Activated CD8-positive, alpha-beta memory T cell treated with anti-CD3 and anti-CD28 coated beads, Interleukin-2, amount 50 U/mL, for 24 hours (primary cell): ENCODE measurements at regions not wholly inside any gene's neighbourhood (a gene's known extent, or its start where the extent isn't known, plus 50 kb on each side); places are given as distances from the start of the nearest gene placed in this dataset.
"Not testable (repeated sequence)": the region's sequence is repeated elsewhere in the genome, so short reads cannot be mapped to it uniquely, and the experiment has no call there.

Experiments
- DNase-seq: peaks from one replicate; pipeline ENCODE4 v3.0.0-alpha.2; 2020; ENCODE audit errors: extremely low read depth

DNA sequence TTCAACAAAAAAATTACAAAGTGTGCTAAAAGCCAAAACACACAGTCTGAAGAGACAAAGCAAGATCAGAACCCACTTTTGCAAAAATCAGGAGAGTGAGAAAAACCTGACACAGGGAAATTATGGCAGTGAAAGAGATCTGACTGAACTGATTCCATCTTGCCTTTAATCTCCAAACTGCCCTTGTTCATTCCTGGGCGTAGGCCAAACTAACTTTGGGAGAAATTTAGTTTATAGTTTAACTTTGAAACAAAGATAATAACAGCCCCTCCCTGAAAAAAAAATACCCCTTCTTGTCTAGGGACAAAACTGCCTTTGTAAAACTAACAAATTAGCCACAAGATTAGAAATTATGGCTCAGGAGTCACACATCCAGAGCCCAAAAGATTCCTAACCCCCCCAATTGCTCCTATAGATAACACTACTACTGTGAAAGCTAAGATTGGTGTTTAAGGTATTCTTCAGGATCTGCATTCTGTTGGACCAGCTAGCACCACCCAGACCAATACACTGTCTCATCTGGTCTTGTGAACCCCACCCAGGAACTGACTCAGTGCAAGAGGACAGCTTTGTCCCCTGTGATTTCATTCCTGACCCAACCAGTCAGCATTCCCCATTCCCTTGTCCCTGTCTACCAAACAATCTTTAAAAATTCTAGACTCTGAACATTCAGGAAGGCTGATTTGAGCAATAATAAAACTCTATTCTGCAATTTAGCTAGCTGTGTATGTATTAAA lies 226.1 kb upstream of the SH3BP4 start:
- no peak for DNase-seq

DNA sequence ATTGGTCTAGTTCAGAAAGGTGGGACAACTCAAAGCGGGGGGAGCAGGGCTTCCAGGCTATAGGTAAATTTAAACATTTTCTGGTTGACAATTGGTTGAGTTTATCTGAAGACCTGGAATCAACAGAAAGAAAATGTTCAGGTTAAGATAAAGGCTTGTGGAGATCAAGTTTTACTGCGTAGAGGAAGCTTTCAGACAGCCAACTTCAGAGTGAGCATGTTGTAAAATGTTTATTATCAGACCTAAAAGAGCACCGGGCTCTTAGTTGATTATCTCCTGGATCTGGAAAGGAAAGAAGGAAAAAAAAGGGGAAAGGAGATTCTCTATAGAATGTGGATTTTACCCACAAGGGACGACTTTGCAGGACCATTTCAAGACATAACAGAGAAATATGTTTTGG lies 227.0 kb upstream of the SH3BP4 start:
- DNase-seq = no peak

DNA sequence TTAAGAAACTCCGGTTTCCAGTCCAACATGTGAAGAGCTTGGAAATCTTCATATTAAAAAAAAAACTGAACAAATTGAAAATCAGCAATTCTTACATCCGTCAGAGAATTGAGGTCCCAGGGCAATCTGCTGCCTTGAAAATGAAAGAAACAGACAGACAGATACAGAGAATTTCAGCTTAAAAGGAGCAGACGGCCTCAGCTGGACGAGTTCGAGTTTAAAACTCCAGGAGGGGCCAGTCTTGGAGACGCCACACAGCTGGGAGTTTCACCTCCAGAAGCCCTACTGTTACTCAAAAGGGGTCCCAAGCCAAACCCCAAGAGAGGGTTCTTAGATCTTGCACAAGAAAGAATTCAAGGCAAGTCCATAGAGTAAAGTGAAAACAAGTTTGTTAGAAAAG lies 226.5 kb upstream of the ARL4C start:
- no peak for DNase-seq

DNA sequence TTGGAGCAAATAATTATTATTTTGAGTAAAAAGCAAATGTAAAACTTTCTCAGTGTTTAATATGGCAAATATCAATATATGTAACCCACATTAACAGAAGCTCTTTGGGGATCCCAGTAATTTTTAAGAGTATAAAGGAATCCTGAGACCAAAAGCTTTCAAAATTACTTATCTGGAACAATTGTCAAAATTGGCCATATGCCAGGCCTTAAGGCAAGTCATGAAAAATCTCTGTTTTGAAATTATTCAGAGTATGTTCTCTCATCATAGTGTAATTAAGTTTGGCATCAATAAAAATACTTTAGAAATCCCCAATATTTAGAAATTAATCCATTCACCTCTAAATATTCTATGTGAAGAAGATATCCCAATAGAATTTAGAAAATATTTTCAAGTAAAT lies 225.3 kb upstream of the ARL4C start:
- DNase-seq = no peak

DNA sequence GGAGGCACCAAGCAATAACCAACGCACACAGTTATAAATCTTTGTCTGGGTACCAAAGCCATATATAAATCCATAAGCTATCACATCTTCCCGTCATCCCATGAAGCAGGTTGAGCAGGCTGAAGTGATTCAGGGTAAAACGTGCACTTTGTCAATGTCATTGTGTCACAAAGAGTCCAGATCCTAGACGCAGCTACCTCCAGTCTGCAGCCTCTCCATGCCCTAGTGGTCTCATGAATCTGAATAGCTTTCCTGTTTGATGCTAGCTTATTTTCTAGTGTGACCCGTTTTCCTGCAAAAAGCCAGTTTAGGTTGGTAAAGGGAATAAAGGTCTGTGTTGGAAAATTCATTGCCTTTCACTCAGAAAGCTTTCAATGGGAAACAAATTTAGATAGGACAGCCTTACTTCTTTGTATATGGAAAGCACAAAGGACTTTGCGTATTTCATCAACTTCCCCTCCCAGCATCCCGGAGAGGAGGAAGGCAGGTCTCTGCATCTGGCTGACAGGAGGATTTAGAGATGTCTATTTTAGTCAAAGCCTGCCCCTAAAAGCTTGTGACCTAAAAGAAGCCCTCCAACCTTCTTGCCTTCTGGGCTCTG lies 222.3 kb upstream of the ARL4C start:
- DNase-seq = no peak

DNA sequence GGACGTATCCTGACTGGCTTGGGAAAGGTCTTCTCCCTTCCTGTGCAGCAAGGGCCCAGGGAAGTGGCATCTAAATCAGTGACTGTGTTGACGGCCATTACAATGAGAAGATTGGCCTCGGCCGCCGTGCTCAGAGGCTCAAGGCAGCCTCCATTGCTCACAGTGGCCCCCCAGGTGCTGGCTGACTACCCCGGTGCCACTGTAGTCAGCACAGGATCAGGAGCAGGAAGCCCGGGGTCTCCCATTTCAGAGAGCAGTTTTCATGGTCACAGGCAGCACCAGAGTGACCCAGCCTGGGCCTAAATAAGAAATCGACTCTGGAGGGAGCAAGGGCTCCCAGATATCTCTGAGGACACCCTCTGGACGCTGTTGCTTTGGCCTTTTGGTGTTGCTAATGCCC lies 219.4 kb upstream of the ARL4C start:
- DNase-seq = no peak

DNA sequence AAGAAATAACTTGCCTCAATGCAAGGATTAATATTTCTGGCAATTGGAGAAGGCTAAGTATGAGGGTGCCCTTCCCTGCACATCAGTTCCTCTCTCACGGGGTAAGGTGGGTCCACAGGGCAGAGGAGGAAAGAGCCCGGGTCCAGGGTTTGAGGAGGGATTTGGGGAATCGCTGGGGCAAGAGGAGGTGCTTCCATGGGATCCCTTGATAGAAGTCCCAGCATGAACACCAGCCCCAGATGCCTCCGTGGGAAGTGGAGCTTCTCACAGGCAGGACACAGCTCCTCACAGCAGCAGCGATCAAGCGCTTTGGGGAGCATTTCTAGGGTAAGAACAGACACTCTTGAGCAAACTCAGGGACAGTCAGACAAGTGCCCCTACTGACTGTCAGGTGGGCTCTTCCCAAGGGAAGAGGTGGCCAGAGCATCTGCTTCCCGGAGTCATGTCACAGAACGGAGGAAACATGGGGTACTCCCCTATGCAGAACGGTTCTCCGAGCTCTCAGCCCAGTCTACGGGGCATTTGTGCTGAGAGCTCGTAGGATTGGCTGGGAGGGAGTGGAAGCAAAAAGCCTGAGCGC lies 218.9 kb upstream of the ARL4C start:
- no peak for DNase-seq

DNA sequence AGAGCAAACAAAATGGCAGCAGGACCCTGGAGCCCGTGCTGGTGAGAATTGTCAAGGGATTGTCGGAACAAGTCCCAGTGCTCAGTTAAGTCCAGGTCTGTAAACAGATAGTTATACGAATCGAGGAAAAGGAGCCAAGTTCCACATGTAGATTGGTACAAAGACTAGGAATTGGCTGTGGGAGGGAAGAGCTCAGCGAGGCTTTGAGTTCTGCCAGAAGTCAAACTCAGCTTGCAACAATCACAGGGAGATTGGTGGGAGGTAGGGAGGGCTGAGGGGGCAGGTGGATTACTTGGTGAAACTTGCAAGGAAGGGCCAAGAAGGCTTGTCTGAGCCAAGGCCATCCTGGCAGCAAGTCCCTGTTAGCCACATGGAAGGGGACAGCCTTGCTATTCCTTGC lies 217.8 kb upstream of the ARL4C start:
- DNase-seq = no peak

DNA sequence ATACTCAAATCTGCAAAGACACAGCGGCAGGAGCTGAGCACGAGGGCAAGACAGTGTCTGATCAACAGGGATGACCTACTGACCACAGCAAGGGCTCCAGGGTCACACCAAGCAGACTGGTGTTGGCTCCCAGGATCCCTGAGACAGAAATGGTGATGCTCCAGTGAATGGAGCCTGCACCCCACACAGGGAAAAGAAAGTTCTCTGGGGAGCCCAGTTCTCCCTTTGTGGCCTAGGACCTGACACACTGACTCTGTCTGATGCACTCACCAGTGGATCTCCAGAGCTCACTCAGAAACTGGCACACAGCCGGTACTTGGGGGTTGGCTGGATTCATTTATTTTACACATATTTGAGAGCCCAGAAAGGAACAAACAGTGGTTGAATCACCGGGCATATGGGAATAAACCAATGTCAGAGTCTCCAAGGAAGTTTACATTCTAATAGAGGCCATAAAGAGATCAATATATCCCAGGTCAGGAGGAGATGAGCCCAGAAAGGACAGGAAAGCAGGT lies 215.6 kb upstream of the ARL4C start:
- DNase-seq = no peak

DNA sequence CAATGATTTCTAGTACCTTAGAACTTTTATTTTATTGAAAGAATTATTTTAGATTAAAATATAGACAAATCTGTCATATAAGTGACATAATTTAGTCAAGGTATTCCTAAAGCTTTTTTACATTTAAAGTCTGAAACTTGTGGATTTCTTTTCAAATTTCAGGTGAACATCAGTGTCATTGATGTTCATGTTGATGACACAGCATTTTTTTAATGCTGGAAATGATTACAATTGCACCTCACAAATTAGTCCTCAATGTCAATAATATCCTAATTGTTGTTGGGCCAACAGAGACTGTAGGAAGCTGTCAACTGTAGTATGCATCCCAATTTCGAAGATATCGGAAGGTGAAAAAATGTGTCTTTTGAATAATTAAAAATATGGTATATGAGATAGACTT lies 214.4 kb upstream of the ARL4C start:
- DNase-seq = no peak

DNA sequence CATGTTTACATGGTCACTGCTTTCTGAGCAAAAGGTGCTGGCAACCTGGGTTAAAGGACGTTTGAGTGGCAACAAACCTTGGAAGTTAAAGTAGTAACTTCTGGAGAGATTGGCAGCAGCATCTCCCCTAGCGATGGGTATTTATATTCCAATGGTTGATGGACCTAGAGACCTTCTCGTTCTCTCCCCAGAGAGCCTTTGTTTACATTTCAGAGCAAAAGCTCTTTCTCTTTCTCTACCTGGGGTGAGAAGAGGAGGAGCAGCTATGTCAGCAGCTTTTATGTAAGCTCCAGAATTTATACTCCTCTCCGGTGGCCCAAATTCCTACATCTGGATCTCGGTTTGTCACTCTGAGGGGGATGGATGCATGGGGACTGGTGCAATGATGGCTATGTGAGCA lies 213.7 kb upstream of the ARL4C start:
- no peak for DNase-seq

DNA sequence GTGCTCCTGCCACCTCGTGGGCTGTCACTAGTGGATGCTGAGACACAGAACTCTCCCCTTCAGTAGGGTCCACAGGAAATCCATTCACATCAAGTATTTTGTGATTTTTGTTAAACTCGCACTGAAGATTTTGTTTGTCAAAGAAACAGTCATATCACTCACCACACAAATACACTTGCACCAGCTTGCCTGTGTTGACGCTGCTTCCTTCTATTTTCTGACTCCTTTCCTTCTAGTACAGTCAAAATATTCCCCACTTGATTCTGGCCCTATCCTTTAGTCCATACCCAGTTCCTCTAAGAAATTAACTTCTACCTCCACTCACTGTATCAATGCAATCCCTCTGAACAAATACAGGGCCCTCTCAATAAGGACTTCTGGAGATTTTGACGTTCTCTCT lies 213.2 kb upstream of the ARL4C start:
- no peak for DNase-seq

DNA sequence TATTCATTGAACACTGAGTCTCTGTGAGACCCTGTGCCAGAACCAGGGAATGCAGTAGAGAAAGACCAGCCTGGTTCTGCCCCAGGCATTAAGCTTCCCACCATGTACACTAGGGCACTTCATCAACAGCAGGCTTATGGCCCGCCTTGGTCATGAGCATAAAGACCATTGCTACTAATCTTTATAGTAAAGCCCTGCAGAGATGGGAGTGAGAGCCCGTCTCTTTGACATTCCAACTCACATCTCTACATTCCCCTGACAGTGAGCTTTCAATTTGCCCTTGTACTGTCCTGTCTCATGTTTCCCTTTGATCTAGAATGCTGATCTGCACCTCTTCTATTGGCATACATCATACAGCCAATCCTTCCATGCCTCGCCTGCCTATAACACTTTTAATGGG lies 211.8 kb upstream of the ARL4C start:
- DNase-seq = no peak

DNA sequence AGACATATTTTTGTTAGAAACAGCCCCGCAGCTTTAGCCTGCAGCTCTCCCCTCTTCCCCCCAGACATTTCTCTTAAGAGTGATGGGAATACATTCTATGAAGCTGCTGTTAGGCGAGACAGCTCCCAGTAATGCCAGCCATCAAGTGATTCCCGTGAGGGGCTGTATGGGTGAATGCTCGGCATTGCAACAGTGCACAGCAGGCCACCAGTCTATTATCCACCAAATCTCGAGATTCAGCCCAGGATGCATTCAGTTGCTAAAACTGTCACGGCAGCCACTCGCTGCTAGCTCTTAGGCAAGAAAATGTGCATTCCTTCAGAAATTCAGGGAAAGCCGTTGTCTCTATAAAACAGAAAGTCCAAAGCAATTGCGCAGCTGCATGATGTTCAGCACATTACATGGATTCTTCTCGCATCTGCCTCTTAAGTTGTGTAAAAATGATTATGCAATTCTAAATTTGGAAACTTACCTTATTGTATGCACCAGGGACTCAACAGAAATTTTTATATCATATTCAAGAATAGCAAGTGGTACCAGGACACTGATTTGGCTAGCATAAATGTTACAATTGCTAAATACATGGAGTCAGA lies 211.3 kb upstream of the ARL4C start:
- no peak for DNase-seq

DNA sequence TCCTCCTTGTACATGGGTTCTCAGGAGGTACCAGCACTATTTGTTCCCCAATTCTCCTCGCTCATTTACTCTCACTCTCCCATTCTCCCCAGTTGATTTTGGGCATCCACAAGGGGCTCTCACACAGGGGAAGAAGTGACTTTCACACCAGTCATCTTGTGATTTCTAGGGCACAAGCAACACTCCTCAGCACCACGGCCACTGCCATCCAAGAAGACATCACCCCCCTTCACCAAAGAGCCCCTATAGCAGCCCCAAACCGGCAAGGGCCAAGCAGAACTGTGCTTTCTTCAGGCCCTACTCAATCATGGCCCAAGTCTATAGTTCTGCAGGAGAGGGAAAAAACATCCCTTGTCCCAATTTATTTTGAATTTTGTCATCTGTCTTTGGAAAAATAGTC lies 209.2 kb upstream of the ARL4C start:
- no peak for DNase-seq

DNA sequence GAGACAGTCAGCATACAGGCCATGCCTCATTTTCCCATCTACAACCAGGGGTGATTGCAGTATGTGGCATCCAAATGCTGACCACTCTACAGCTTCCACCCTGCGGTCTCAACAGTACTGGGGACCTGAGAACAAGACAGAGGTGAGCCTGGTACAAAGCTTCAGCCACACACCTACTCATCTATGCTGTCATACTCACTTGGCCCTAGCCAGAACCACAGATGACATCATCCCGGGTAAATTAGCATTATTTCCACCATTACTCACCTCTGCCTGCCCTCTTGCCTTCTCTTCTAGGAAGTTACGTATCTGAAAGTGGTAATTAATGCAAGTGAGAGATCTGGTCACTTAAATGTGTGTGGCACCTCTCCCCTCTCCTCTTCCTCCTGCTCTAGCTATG lies 208.2 kb upstream of the ARL4C start:
- DNase-seq = no peak

DNA sequence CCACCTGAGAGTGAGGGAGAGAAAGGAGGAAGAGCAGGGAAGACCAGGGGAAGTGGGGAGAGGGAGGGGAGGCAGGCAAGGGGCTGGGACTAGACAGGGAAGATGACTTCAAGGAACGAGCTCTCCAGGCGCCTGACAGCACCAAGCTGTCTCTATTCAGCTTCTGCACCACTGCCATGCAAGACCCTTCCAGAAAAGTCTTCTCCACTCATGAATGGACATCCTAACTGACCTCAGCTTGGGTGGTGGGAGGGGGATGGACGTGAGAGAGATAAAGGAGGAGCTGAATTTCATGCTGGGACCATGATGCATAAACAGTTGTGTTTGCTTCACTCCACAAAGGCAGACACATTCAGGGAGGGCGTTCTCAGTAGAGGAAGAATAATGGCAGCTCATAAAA lies 206.4 kb upstream of the ARL4C start:
- DNase-seq = no peak

DNA sequence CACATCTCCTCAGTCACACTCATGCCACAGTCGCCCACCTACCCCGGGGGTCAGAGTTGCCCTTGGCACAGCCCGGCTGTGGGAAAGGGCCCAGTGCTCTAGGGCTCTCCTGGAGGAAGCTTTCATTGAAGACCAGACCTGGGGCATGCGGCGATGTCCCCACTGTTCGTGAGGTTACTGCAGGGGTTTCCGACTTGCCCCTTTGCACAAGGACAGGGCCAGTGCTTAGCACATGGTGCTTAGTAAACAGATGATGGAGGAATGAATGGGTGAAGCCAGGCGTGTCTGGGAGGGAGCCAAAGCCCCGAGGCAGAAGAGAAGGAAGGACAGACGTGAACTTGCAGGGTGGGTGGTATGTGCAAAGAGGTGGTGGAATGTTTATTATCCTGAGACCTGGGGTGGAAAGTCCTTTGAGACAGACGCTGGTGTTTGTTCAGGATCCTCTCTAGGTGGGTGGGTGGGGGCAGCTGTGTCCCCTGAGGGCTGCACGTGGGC lies 205.9 kb upstream of the ARL4C start:
- no peak for DNase-seq

DNA sequence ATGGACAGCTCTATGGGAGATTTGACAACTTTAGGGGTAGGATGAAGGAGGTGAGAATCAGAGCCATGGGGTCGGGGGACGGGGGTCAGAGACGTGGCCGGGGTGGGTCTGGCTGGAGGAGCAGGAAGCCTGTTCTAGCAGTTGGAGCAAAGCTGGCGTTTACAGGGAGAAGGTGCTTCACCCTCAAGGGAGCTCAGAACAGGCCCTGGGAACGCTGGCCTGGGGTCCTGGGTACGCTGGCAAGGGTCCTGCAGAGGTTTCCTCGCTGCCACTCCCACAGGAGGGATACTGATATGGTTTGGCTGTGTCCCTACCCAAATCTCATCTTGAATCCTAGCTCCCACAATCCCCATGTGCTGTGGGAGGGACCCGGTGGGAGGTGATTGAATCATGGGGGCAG lies 205.0 kb upstream of the ARL4C start:
- no peak for DNase-seq

DNA sequence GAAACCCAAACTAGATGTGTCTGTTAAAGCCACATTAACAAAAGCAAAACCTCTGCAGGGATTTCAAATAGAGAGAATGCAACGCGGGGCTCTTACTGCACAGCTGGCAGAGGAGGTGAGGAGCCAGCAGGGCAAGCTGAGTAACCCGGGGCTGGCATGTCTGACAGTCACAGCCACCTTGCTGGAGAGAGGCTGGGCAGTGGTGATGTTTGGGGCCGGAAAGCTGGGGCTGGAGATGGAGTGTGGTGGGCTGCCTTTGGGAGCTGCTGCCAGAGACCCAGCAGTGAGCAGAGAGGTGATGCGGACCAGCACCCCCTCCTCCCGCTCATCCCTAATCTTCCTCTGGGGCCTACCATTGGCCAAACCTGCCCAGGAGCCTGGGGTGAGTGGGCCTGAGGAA lies 204.5 kb upstream of the ARL4C start:
- no peak for DNase-seq

DNA sequence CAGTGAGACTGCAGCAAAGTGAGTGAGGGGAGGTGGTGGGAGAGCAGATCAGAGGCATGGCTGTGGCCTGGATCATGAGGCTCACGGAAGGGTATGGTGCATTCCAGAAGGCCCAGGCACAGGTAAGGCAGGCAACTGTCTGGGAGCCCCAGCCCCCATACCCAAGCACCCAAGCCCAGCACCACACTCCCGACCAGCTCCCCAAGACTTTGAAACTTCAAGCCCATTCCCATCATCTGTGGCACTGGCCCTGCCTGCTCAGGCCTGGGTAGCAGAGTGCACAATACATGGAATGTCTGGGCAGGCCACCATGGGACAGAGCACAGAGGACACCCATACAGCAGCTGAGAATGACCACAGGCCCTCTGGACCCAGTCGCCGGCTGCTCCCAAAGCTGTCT lies 202.6 kb upstream of the ARL4C start:
- no peak for DNase-seq

DNA sequence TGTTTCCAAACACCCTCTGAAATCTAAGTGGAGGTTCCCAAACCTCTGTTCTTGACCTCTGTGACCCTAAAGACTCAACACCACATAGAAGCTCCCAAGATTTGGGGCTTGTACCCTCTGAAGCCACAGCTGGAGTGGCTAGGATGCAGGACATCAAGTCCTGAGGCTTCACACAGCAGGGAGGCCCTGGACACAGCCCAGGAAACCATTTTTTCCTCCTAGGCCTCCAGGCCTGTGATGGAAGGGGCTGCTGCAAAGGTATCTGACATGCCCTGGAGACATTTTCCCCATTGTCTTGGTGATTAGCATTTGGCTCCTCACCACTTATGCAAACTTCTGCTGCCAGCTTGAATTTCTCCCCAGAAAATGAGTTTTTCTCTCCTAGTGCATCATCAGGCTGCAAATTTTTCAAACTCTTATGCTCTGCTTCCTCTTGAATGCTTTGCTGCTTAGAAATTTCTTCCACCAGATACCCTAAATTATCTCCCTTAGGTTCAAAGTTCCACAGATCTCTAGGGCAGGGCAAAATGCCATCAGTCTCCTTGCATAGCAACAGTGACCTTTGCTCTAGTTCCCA lies 200.5 kb upstream of the ARL4C start:
- not testable (repeated sequence) for DNase-seq
